ENCODE measurements at regions not wholly inside any gene's neighbourhood (a gene's known extent, or its start where the extent isn't known, plus 50 kb on each side); places are given as distances from the start of the nearest gene placed in this dataset.

GRCh38 chr10:21463436-21463835 lies 62.0 kb downstream of the SKIDA1 start:
- H3K79me2 ChIP-seq (ENCODE audit: control insufficient read depth, insufficient read depth, low read length): no peaks in the 10 kb centered on the region
- TF ChIP-seq EZH2 (IDR thresholded peaks at IDR 0.05; ENCODE audit: low read length, missing control alignments) (no peak), CTCF (conservative IDR thresholded peaks at IDR 0.05 in 1 of 2, IDR thresholded peaks at IDR 0.05 in 1 of 2; ENCODE audit: low read depth in 1 of 2, low read length in 2 of 2) (no peak)
- H3K4me3 ChIP-seq (replicated peaks in 1 of 4; ENCODE audit: control extremely low read depth in 1 of 4, insufficient read depth in 1 of 4, low read depth in 3 of 4, low read length in 4 of 4): no peak overlapping the region
- H3K27me3 ChIP-seq (ENCODE audit: control insufficient read depth, insufficient read depth, low read length): no peaks in the 10 kb centered on the region
- H3K36me3 ChIP-seq (ENCODE audit: control insufficient read depth, insufficient read depth, low read length): no peaks in the 10 kb centered on the region
- H3K9ac ChIP-seq (ENCODE audit: insufficient read depth, low read length): no peak overlapping the region
- no peaks in the 10 kb centered on the region for H3K9me3 ChIP-seq (ENCODE audit: control insufficient read depth, insufficient read depth, low read depth, low read length)
- H2AFZ ChIP-seq (ENCODE audit: low read length): no peak overlapping the region
- DNase-seq (ENCODE audit: low read depth in 2 of 2): no peak
- no peak overlapping the region for H3K27ac ChIP-seq (ENCODE audit: insufficient read depth, low read length)
- H4K20me1 ChIP-seq (ENCODE audit: control insufficient read depth, extremely low read depth, insufficient read depth, low read length): no peaks in the 10 kb centered on the region
- H3K4me2 ChIP-seq (ENCODE audit: extremely low read depth, insufficient read depth, low read length): no peak overlapping the region
- H3K4me1 ChIP-seq (ENCODE audit: control insufficient read depth, extremely low read depth, insufficient read depth, low read length): no peaks in the 10 kb centered on the region

GRCh38 chr10:21458126-21458871 lies 67.2 kb downstream of the SKIDA1 start:
- Histone ChIP-seq H3K4me1 (ENCODE audit: control insufficient read depth, extremely low read depth, insufficient read depth, low read length) (no peaks in the 10 kb centered on the region), H3K27me3 (ENCODE audit: control insufficient read depth, insufficient read depth, low read length) (no peaks in the 10 kb centered on the region), H3K79me2 (ENCODE audit: control insufficient read depth, insufficient read depth, low read length) (no peaks in the 10 kb centered on the region), H2AFZ (ENCODE audit: low read length) (no peak overlapping the region), H3K27ac (ENCODE audit: insufficient read depth, low read length) (no peak overlapping the region), H4K20me1 (ENCODE audit: control insufficient read depth, extremely low read depth, insufficient read depth, low read length) (no peaks in the 10 kb centered on the region), H3K9ac (ENCODE audit: insufficient read depth, low read length) (no peak overlapping the region), H3K4me2 (ENCODE audit: extremely low read depth, insufficient read depth, low read length) (no peak overlapping the region), H3K4me3 (replicated peaks in 1 of 4; ENCODE audit: control extremely low read depth in 1 of 4, insufficient read depth in 1 of 4, low read depth in 3 of 4, low read length in 4 of 4) (no peak overlapping the region), H3K36me3 (ENCODE audit: control insufficient read depth, insufficient read depth, low read length) (no peaks in the 10 kb centered on the region), H3K9me3 (ENCODE audit: control insufficient read depth, insufficient read depth, low read depth, low read length) (no peaks in the 10 kb centered on the region)
- no peak for TF ChIP-seq EZH2 (IDR thresholded peaks at IDR 0.05; ENCODE audit: low read length, missing control alignments)
- TF ChIP-seq CTCF (conservative IDR thresholded peaks at IDR 0.05 in 1 of 2, IDR thresholded peaks at IDR 0.05 in 1 of 2; ENCODE audit: low read depth in 1 of 2, low read length in 2 of 2): no peak
- peak in 1 of 2 donors; percentile 7 for DNase-seq (ENCODE audit: low read depth in 2 of 2)

DNA sequence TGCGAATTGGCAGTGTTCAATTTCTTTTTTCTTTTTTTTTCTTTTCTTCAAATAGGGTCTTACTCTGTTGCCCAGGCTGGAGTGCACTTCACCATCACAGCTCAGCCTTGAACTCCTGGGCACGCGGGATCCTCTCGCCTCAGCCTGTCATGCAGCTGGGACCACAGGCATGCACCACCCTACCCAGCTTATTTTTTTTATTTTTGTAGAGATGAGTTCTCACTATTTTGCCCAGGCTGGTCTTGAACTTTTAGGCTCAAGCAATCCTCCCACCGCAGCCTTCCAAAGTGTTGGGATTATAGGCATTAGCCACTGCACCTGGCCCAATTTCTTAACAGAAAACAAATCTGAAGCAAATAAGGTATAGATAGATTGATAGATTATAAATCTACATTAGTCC lies 69.3 kb downstream of the SKIDA1 start:
- TF ChIP-seq CTCF (conservative IDR thresholded peaks at IDR 0.05 in 1 of 2, IDR thresholded peaks at IDR 0.05 in 1 of 2; ENCODE audit: low read depth in 1 of 2, low read length in 2 of 2): no peak
- no peak for TF ChIP-seq EZH2 (IDR thresholded peaks at IDR 0.05; ENCODE audit: low read length, missing control alignments)
- no peak overlapping the region for H3K4me2 ChIP-seq (ENCODE audit: extremely low read depth, insufficient read depth, low read length)
- no peak overlapping the region for H3K9ac ChIP-seq (ENCODE audit: insufficient read depth, low read length)
- no peaks in the 10 kb centered on the region for H3K36me3 ChIP-seq (ENCODE audit: control insufficient read depth, insufficient read depth, low read length)
- H3K4me3 ChIP-seq (replicated peaks in 1 of 4; ENCODE audit: control extremely low read depth in 1 of 4, insufficient read depth in 1 of 4, low read depth in 3 of 4, low read length in 4 of 4): no peak overlapping the region
- H3K27me3 ChIP-seq (ENCODE audit: control insufficient read depth, insufficient read depth, low read length): no peaks in the 10 kb centered on the region
- DNase-seq (ENCODE audit: low read depth in 2 of 2): no peak
- H2AFZ ChIP-seq (ENCODE audit: low read length): no peak overlapping the region
- no peaks in the 10 kb centered on the region for H3K9me3 ChIP-seq (ENCODE audit: control insufficient read depth, insufficient read depth, low read depth, low read length)
- no peak overlapping the region for H3K27ac ChIP-seq (ENCODE audit: insufficient read depth, low read length)
- H4K20me1 ChIP-seq (ENCODE audit: control insufficient read depth, extremely low read depth, insufficient read depth, low read length): no peaks in the 10 kb centered on the region
- no peaks in the 10 kb centered on the region for H3K79me2 ChIP-seq (ENCODE audit: control insufficient read depth, insufficient read depth, low read length)
- no peaks in the 10 kb centered on the region for H3K4me1 ChIP-seq (ENCODE audit: control insufficient read depth, extremely low read depth, insufficient read depth, low read length)
